Astrocyte (in vitro differentiated cells and primary cell): ENCODE measurements at regions not wholly inside any gene's neighbourhood (a gene's known extent, or its start where the extent isn't known, plus 50 kb on each side); places are given as distances from the start of the nearest gene placed in this dataset.

ENCODE experiments used
- EZH2 ChIP-seq: IDR thresholded peaks from 2 replicates; pipeline ENCODE4 v1.6.1; 2012; ENCODE audit warnings: mild to moderate bottlenecking, low read length, inconsistent platforms; ENCODE audit not compliant: insufficient read depth
- TF ChIP-seq, protein P1 (sequence below): IDR thresholded peaks from 2 replicates; pipeline ENCODE4 v1.5.1; 2011; ENCODE audit warnings: low read depth, mild to moderate bottlenecking, inconsistent platforms, low read length, moderate library complexity; ENCODE audit not compliant: insufficient read depth

DNA sequence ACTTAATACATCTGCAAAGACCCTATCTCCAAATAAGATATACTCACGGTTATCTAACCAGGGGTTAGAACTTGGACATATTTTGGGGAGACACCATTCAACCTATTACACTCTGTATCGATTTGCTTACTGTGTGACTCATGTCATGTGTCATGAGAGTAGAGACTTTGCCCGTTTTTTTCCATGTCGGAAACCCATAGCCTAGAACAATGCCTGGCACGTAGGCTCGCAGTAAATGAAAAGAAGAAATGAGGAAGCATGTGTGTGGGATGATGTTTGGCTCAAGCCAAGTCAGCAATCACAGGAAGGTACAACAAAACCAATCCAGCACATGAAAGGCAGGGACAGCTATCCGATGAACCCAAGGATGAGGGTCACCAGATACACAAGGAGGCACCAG is 94.6 kb upstream of the DNAH5 start:
- TF ChIP-seq, protein P1, sequence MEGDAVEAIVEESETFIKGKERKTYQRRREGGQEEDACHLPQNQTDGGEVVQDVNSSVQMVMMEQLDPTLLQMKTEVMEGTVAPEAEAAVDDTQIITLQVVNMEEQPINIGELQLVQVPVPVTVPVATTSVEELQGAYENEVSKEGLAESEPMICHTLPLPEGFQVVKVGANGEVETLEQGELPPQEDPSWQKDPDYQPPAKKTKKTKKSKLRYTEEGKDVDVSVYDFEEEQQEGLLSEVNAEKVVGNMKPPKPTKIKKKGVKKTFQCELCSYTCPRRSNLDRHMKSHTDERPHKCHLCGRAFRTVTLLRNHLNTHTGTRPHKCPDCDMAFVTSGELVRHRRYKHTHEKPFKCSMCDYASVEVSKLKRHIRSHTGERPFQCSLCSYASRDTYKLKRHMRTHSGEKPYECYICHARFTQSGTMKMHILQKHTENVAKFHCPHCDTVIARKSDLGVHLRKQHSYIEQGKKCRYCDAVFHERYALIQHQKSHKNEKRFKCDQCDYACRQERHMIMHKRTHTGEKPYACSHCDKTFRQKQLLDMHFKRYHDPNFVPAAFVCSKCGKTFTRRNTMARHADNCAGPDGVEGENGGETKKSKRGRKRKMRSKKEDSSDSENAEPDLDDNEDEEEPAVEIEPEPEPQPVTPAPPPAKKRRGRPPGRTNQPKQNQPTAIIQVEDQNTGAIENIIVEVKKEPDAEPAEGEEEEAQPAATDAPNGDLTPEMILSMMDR, result no peak
- no peak for TF ChIP-seq EZH2
